PFSK-1 (cell line): ENCODE measurements at regions not wholly inside any gene's neighbourhood (a gene's known extent, or its start where the extent isn't known, plus 50 kb on each side); places are given as distances from the start of the nearest gene placed in this dataset.

Experiments used
- POLR2AphosphoS5 ChIP-seq: IDR thresholded peaks from 2 replicates; pipeline ENCODE4 v1.6.1; 2012; ENCODE audit warnings: low read depth, mild to moderate bottlenecking, control low read depth, low read length, moderate library complexity
- REST ChIP-seq, 2 experiments: IDR thresholded peaks; 2 replicates each; pipeline versions ENCODE4 v1.6.1 to v1.8.0; 2011 to 2012; ENCODE audit warnings: low read depth in 2 of 2, low read length in 2 of 2, control low read depth in 1 of 2, inconsistent platforms in 1 of 2, mild to moderate bottlenecking in 1 of 2, moderate library complexity in 1 of 2; ENCODE audit not compliant: insufficient read depth in 1 of 2
- SIN3A ChIP-seq: IDR thresholded peaks from 2 replicates; pipeline ENCODE4 v1.6.1; 2012; ENCODE audit warnings: mild to moderate bottlenecking, low read length, moderate library complexity, borderline replicate concordance; ENCODE audit not compliant: insufficient read depth
- TAF1 ChIP-seq: IDR thresholded peaks from 2 replicates; pipeline ENCODE4 v1.6.1; 2012; ENCODE audit warnings: low read length, control low read depth, borderline replicate concordance; ENCODE audit not compliant: insufficient read depth

GRCh38 chr6:115817161-115817560 is 243.5 kb downstream of the FRK start:
- no peak for TF ChIP-seq POLR2AphosphoS5
- TF ChIP-seq REST (IDR thresholded peaks at IDR 0.05; ENCODE audit: insufficient read depth in 1 of 2, low read depth in 2 of 2, low read length in 2 of 2) = no peak
- TF ChIP-seq TAF1 = no peak
- no peak for TF ChIP-seq SIN3A
